Peyer's patch (tissue), 4 donors: ENCODE measurements at regions not wholly inside any gene's neighbourhood (a gene's known extent, or its start where the extent isn't known, plus 50 kb on each side); places are given as distances from the start of the nearest gene placed in this dataset.

Experiments
- CTCF ChIP-seq, 6 experiments: fragments of 450-650 bp in 4 of 6; fragments of 200-600 bp in 2 of 6; sonication (generic) in 1 of 6; IDR thresholded peaks; one replicate each; pipeline ENCODE4 v1.5.1; 2017 to 2019; ENCODE audit warnings: antibody characterized with exemption in 6 of 6, mild to moderate bottlenecking in 3 of 6, moderate library complexity in 1 of 6
- POLR2A ChIP-seq, 2 donors: fragments of 450-650 bp; IDR thresholded peaks; one replicate each; pipeline ENCODE4 v1.5.1; 2017; ENCODE audit warnings: antibody characterized with exemption in 2 of 2, mild to moderate bottlenecking in 2 of 2, moderate library complexity in 2 of 2

GRCh38 chr15:69862540-69862939 lies 235.2 kb downstream of the TLE3 start:
- TF ChIP-seq POLR2A (IDR thresholded peaks at IDR 0.05) (no peak), CTCF (IDR thresholded peaks at IDR 0.05) (no peak)
